ENCODE measurements at regions not wholly inside any gene's neighbourhood (a gene's known extent, or its start where the extent isn't known, plus 50 kb on each side); places are given as distances from the start of the nearest gene placed in this dataset.

DNA sequence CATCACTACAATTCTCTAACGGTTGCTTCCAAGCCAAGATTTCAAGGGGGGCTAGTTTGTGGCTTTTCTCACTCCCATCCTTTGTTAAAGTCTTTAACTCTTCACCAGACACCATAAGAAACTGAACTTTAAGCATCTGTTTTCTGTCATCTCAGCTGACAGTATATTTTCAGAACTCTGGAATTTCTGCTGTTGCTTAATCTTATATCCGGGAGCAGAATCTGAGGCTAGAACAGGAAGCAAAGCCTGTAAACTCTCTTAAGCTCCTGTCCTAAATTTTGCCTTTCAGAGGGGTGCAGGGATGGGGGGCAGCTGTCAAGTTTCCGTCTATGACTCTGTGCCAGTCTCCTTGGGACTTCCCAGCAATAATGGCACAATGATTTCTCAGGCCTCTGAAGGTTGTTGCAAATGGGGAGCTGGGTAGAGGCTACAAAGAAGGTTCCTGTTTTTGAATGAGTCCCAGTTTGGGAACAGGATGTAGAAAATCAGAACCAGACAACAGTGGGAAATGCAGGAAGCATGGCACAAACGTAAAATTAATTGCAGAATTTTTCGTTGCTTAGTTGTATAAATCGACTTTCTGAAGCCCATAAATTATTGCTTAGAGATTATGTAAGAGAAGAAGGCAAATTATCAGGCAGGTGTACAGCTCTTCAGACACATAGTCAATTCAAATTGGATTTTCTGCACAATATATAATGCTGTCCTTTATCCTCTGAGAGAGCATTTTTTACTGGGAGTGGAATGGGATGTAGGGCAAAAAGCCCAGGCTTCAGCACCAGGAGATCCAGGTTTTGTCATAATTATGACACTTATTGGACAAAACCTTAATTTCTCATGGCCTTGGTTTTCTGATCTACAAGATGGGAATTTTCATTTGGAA, 430.9 kb downstream of the DMAC1 start:
- no peaks in the 10 kb centered on the region for H3K36me3 ChIP-seq (ENCODE audit: control insufficient read depth in 2 of 2, extremely low read depth in 1 of 2, insufficient read depth in 2 of 2, low read length in 2 of 2)
- FAIRE-seq (no peak), DNase-seq (ENCODE audit: low read depth, low spot score) (no peak)
- dilution Hi-C loops (cut with MboI; ENCODE audit: extremely low pct_ligation_motif_present, low sequenced_read_pairs) = no loop called here
- H3K9me3 ChIP-seq (ENCODE audit: control insufficient read depth, low read depth, low read length) = no peaks in the 10 kb centered on the region
- TF ChIP-seq EZH2 (IDR thresholded peaks at IDR 0.05; ENCODE audit: low read length) = no peak
- TF ChIP-seq, protein P1, sequence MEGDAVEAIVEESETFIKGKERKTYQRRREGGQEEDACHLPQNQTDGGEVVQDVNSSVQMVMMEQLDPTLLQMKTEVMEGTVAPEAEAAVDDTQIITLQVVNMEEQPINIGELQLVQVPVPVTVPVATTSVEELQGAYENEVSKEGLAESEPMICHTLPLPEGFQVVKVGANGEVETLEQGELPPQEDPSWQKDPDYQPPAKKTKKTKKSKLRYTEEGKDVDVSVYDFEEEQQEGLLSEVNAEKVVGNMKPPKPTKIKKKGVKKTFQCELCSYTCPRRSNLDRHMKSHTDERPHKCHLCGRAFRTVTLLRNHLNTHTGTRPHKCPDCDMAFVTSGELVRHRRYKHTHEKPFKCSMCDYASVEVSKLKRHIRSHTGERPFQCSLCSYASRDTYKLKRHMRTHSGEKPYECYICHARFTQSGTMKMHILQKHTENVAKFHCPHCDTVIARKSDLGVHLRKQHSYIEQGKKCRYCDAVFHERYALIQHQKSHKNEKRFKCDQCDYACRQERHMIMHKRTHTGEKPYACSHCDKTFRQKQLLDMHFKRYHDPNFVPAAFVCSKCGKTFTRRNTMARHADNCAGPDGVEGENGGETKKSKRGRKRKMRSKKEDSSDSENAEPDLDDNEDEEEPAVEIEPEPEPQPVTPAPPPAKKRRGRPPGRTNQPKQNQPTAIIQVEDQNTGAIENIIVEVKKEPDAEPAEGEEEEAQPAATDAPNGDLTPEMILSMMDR (optimal IDR thresholded peaks at IDR 0.05 in 1 of 3, IDR thresholded peaks at IDR 0.05 in 1 of 3, conservative IDR thresholded peaks at IDR 0.05 in 1 of 3; ENCODE audit: extremely low read depth in 1 of 3, insufficient read depth in 2 of 3, low read length in 3 of 3) = no peak
- H3K4me3 ChIP-seq (ENCODE audit: control insufficient read depth in 2 of 3, extremely low read depth in 1 of 3, insufficient read depth in 2 of 3, low read depth in 1 of 3, low read length in 3 of 3) = no peak overlapping the region
- no peak overlapping the region for H3K27ac ChIP-seq (ENCODE audit: control insufficient read depth, insufficient read depth, low read length)
- H3K27me3 ChIP-seq (ENCODE audit: control insufficient read depth, extremely low read depth, insufficient read depth, low read length) = no peaks in the 10 kb centered on the region
- no peak overlapping the region for H2AFZ ChIP-seq (ENCODE audit: control insufficient read depth, low read length)
- no peak overlapping the region for H3K4me2 ChIP-seq (ENCODE audit: control insufficient read depth, extremely low read depth, insufficient read depth, low read depth, low read length)
- no peaks in the 10 kb centered on the region for H4K20me1 ChIP-seq (ENCODE audit: control insufficient read depth, extremely low read depth, insufficient read depth, low read length)
- no peaks in the 10 kb centered on the region for H3K4me1 ChIP-seq (ENCODE audit: control insufficient read depth, extremely low read depth, insufficient read depth, low read length)
- no peaks in the 10 kb centered on the region for H3K79me2 ChIP-seq (ENCODE audit: control insufficient read depth, insufficient read depth, low read length)
- no peak overlapping the region for H3K9ac ChIP-seq (ENCODE audit: control insufficient read depth, extremely low read depth, insufficient read depth, low read length)
- no peaks in the 10 kb centered on the region for H3K9me1 ChIP-seq (ENCODE audit: control insufficient read depth, extremely low read depth, insufficient read depth, low read length)

DNA sequence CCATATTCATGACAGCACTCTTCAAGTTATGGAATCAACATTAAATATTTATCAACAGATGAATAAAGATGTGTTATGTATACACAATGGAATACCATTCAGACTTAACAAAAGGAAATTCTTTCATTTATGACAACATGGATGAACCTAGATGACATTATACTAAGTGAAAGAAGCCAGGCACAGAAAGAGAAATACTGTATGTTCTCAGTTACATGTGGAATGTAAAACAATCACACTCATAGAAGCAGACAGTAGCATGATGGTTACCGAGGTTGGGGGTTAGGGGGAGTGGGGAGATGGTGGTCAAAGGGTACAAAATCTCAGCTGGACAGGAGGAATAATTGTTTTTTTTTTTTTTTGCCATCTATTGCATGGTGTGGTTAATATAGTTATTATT, 431.9 kb downstream of the DMAC1 start:
- no peak for FAIRE-seq
- Histone ChIP-seq H4K20me1 (ENCODE audit: control insufficient read depth, extremely low read depth, insufficient read depth, low read length) (no peaks in the 10 kb centered on the region), H3K36me3 (ENCODE audit: control insufficient read depth in 2 of 2, extremely low read depth in 1 of 2, insufficient read depth in 2 of 2, low read length in 2 of 2) (no peaks in the 10 kb centered on the region), H3K27ac (ENCODE audit: control insufficient read depth, insufficient read depth, low read length) (no peak overlapping the region), H3K9me1 (ENCODE audit: control insufficient read depth, extremely low read depth, insufficient read depth, low read length) (no peaks in the 10 kb centered on the region), H3K27me3 (ENCODE audit: control insufficient read depth, extremely low read depth, insufficient read depth, low read length) (no peaks in the 10 kb centered on the region), H3K9ac (ENCODE audit: control insufficient read depth, extremely low read depth, insufficient read depth, low read length) (no peak overlapping the region), H3K4me1 (ENCODE audit: control insufficient read depth, extremely low read depth, insufficient read depth, low read length) (no peaks in the 10 kb centered on the region), H3K4me3 (ENCODE audit: control insufficient read depth in 2 of 3, extremely low read depth in 1 of 3, insufficient read depth in 2 of 3, low read depth in 1 of 3, low read length in 3 of 3) (no peak overlapping the region), H3K9me3 (ENCODE audit: control insufficient read depth, low read depth, low read length) (no peaks in the 10 kb centered on the region), H2AFZ (ENCODE audit: control insufficient read depth, low read length) (no peak overlapping the region), H3K79me2 (ENCODE audit: control insufficient read depth, insufficient read depth, low read length) (no peaks in the 10 kb centered on the region), H3K4me2 (ENCODE audit: control insufficient read depth, extremely low read depth, insufficient read depth, low read depth, low read length) (no peak overlapping the region)
- TF ChIP-seq, protein P1 (optimal IDR thresholded peaks at IDR 0.05 in 1 of 3, IDR thresholded peaks at IDR 0.05 in 1 of 3, conservative IDR thresholded peaks at IDR 0.05 in 1 of 3; ENCODE audit: extremely low read depth in 1 of 3, insufficient read depth in 2 of 3, low read length in 3 of 3) = no peak
- no peak for TF ChIP-seq EZH2 (IDR thresholded peaks at IDR 0.05; ENCODE audit: low read length)
- DNase-seq (ENCODE audit: low read depth, low spot score) = no peak
- dilution Hi-C loops (cut with MboI; ENCODE audit: extremely low pct_ligation_motif_present, low sequenced_read_pairs) = no loop called here

Measured in keratinocyte (primary cell).